ENCODE measurements at regions not wholly inside any gene's neighbourhood (a gene's known extent, or its start where the extent isn't known, plus 50 kb on each side); places are given as distances from the start of the nearest gene placed in this dataset.

- no peaks in the 10 kb centered on the region for H3K27me3 ChIP-seq (replicated peaks in 1 of 4; ENCODE audit: control extremely low read depth in 1 of 4, control insufficient read depth in 3 of 4, insufficient read depth in 4 of 4, low read length in 3 of 4)
- H3K4me3 ChIP-seq (ENCODE audit: control extremely low read depth in 1 of 5, extremely low read depth in 1 of 5, insufficient read depth in 1 of 5, low read depth in 2 of 5, low read length in 4 of 5): no peak overlapping the region
- no peaks in the 10 kb centered on the region for H3K36me3 ChIP-seq (replicated peaks in 1 of 2; ENCODE audit: control extremely low read depth in 1 of 2, control insufficient read depth in 1 of 2, extremely low read depth in 1 of 2, insufficient read depth in 2 of 2, low read length in 1 of 2)
- no peaks in the 10 kb centered on the region for H3K79me2 ChIP-seq (ENCODE audit: control insufficient read depth, insufficient read depth, low read length)
- WGBS (ENCODE audit: insufficient coverage): 78% methylated on average over 4 of the region's 4 CpGs
- no peak for TF ChIP-seq CTCF (IDR thresholded peaks at IDR 0.05)
- TF ChIP-seq EZH2 (IDR thresholded peaks at IDR 0.05; ENCODE audit: borderline replicate concordance, insufficient read depth, low read depth, low read length, poor library complexity, severe bottlenecking): no peak
- Mint-ChIP-seq H3K4me3 (no peak overlapping the region), H3K27me3 (no peaks in the 10 kb centered on the region), H3K27ac (no peak overlapping the region), H3K4me1 (no peaks in the 10 kb centered on the region), H3K9me3 (ENCODE audit: insufficient read depth) (no peaks in the 10 kb centered on the region)
- H3K4me2 ChIP-seq (replicated peaks; ENCODE audit: low read depth, low read length, poor library complexity, severe bottlenecking): no peak overlapping the region
- intact Hi-C loops (cut with micrococcal nuclease): no loop called here
- H2AFZ ChIP-seq (ENCODE audit: insufficient read depth, low read depth, low read length, poor library complexity, severe bottlenecking): no peak overlapping the region
- H3K27ac ChIP-seq (ENCODE audit: low read length in 2 of 2): no peak overlapping the region
- CTCF ChIA-PET: no interaction called here
- no peak for ATAC-seq (ENCODE audit: low read depth)
- no peaks in the 10 kb centered on the region for H4K20me1 ChIP-seq (ENCODE audit: control insufficient read depth, insufficient read depth, low read length, poor library complexity, severe bottlenecking)
- POLR2A ChIA-PET: no interaction called here
- no peaks in the 10 kb centered on the region for H3K4me1 ChIP-seq (ENCODE audit: control insufficient read depth in 2 of 2, insufficient read depth in 2 of 2, low read length in 2 of 2)
- peaks cover 0 to 7% (median 0%) of the 10 kb centered on the region in 3 donors for H3K9me3 ChIP-seq (ENCODE audit: control extremely low read depth in 1 of 3, control insufficient read depth in 2 of 3, insufficient read depth in 1 of 3, low read length in 2 of 3)
- DNase-seq: no peak
- no peak overlapping the region for H3K9ac ChIP-seq (ENCODE audit: low read length)
These were observed 79.3 kb downstream of the KCNA4 start for GRCh38 chr11:29937526-29937925.

DNA sequence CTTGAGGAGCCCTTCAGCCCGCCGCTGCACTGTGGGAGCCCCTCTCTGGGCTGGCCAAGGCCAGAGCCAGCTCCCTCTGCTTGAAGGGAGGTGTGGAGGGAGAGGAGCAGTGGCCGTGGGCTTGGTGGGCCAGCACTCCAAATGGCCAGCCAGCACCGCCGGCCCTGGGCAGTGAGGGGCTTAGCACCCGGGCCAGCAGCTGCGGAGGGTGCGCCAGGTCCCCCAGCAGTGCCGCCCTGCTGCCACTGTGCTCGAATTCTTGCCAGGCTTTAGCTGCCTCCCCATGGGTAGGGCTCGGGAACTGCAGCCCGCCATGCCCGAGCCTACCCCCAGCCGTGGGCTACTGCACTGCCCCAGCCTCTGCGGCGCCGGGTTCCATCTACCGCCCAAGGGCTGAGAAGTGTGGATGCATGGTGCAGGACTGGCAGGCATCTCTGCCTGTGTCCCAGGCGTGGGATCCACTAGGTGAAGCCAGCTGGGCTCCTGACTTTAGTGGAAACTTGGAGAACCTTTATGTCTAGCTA is 82.7 kb downstream of the KCNA4 start:
- H3K27ac Mint-ChIP-seq: no peak overlapping the region
- no peak overlapping the region for H3K4me3 Mint-ChIP-seq
- no peaks in the 10 kb centered on the region for H3K27me3 ChIP-seq (replicated peaks in 1 of 4; ENCODE audit: control extremely low read depth in 1 of 4, control insufficient read depth in 3 of 4, insufficient read depth in 4 of 4, low read length in 3 of 4)
- H2AFZ ChIP-seq (ENCODE audit: insufficient read depth, low read depth, low read length, poor library complexity, severe bottlenecking): no peak overlapping the region
- ATAC-seq (ENCODE audit: low read depth) (no peak), DNase-seq (no peak)
- H4K20me1 ChIP-seq (ENCODE audit: control insufficient read depth, insufficient read depth, low read length, poor library complexity, severe bottlenecking): no peaks in the 10 kb centered on the region
- H3K9me3 Mint-ChIP-seq (ENCODE audit: insufficient read depth): no peaks in the 10 kb centered on the region
- no peaks in the 10 kb centered on the region for H3K36me3 ChIP-seq (replicated peaks in 1 of 2; ENCODE audit: control extremely low read depth in 1 of 2, control insufficient read depth in 1 of 2, extremely low read depth in 1 of 2, insufficient read depth in 2 of 2, low read length in 1 of 2)
- intact Hi-C loops (cut with micrococcal nuclease): no loop called here
- no peak for TF ChIP-seq EZH2 (IDR thresholded peaks at IDR 0.05; ENCODE audit: borderline replicate concordance, insufficient read depth, low read depth, low read length, poor library complexity, severe bottlenecking)
- WGBS (ENCODE audit: insufficient coverage): 88% methylated on average over 19 of the region's 19 CpGs
- no peaks in the 10 kb centered on the region for H3K27me3 Mint-ChIP-seq
- H3K27ac ChIP-seq (ENCODE audit: low read length in 2 of 2): no peak overlapping the region
- no peak overlapping the region for H3K4me2 ChIP-seq (replicated peaks; ENCODE audit: low read depth, low read length, poor library complexity, severe bottlenecking)
- H3K9me3 ChIP-seq (ENCODE audit: control extremely low read depth in 1 of 3, control insufficient read depth in 2 of 3, insufficient read depth in 1 of 3, low read length in 2 of 3): peaks cover 0 to 7% (median 0%) of the 10 kb centered on the region in 3 donors
- H3K4me1 ChIP-seq (ENCODE audit: control insufficient read depth in 2 of 2, insufficient read depth in 2 of 2, low read length in 2 of 2): no peaks in the 10 kb centered on the region
- CTCF ChIA-PET: no interaction called here
- H3K9ac ChIP-seq (ENCODE audit: low read length): no peak overlapping the region
- no peak overlapping the region for H3K4me3 ChIP-seq (ENCODE audit: control extremely low read depth in 1 of 5, extremely low read depth in 1 of 5, insufficient read depth in 1 of 5, low read depth in 2 of 5, low read length in 4 of 5)
- POLR2A ChIA-PET: no interaction called here
- H3K4me1 Mint-ChIP-seq: no peaks in the 10 kb centered on the region
- H3K79me2 ChIP-seq (ENCODE audit: control insufficient read depth, insufficient read depth, low read length): no peaks in the 10 kb centered on the region

Data from B cell (primary cell).